ENCODE measurements at regions not wholly inside any gene's neighbourhood (a gene's known extent, or its start where the extent isn't known, plus 50 kb on each side); places are given as distances from the start of the nearest gene placed in this dataset.
A peak's percentile ranks its signal among the peaks of the same experiment; 100 is the strongest.

DNA sequence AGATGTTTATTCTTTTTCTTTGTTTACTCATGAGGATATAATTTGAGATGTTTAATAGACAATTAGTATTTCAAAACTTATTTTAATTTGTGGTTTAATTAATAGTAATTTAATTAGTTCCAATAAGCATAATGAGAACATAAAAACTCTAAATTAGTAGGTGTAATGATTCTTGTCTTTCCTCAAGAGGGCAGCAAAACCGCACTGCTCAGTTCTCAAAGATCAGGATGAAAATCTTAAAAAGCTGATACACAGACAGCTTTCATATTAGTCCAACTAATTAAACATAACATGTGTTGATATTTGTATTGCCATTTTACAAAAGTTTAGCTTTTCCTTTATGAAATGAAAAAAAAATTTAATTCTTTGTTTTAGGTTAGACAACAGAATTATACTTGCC is 106.7 kb upstream of the C21orf91 start:
- no peaks in the 10 kb centered on the region for H3K27me3 ChIP-seq
- H3K27ac ChIP-seq, result no peak overlapping the region
- no peak for DNase-seq
- H3K9me3 ChIP-seq, result no peaks in the 10 kb centered on the region
- H3K4me3 ChIP-seq, result no peak overlapping the region
- H3K4me1 ChIP-seq, result peaks cover 4 to 24% (median 11%) of the 10 kb centered on the region in 3 donors
- 39 to 54% methylated on average over 1 of the region's 1 CpG for WGBS, 2 donors
- intact Hi-C loops (cut with DNase I), result no loop called here
- H3K36me3 ChIP-seq, result no peaks in the 10 kb centered on the region
- TF ChIP-seq POLR2A (IDR thresholded peaks at IDR 0.05), result no peak
- TF ChIP-seq, protein P1, sequence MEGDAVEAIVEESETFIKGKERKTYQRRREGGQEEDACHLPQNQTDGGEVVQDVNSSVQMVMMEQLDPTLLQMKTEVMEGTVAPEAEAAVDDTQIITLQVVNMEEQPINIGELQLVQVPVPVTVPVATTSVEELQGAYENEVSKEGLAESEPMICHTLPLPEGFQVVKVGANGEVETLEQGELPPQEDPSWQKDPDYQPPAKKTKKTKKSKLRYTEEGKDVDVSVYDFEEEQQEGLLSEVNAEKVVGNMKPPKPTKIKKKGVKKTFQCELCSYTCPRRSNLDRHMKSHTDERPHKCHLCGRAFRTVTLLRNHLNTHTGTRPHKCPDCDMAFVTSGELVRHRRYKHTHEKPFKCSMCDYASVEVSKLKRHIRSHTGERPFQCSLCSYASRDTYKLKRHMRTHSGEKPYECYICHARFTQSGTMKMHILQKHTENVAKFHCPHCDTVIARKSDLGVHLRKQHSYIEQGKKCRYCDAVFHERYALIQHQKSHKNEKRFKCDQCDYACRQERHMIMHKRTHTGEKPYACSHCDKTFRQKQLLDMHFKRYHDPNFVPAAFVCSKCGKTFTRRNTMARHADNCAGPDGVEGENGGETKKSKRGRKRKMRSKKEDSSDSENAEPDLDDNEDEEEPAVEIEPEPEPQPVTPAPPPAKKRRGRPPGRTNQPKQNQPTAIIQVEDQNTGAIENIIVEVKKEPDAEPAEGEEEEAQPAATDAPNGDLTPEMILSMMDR (IDR thresholded peaks at IDR 0.05), result peak in 4 of 6 experiments; percentile 26 to 59 (median 42)

GRCh38 chr21:17925000-17925610 is 105.9 kb upstream of the C21orf91 start:
- Histone ChIP-seq H3K4me3 (no peak overlapping the region), H3K9me3 (peaks cover 0 to 2% (median 0%) of the 10 kb centered on the region in 3 donors), H3K27me3 (no peaks in the 10 kb centered on the region), H3K36me3 (no peaks in the 10 kb centered on the region), H3K4me1 (peaks cover 4 to 26% (median 11%) of the 10 kb centered on the region in 3 donors), H3K27ac (no peak overlapping the region)
- no peak for DNase-seq
- TF ChIP-seq, protein P1 (IDR thresholded peaks at IDR 0.05), result peak; percentile 66 to 84 (median 79)
- TF ChIP-seq POLR2A (IDR thresholded peaks at IDR 0.05), result no peak
- 0% methylated on average over 3 of the region's 3 CpGs for WGBS, 2 donors
- intact Hi-C loops (cut with DNase I), result no loop called here

DNA sequence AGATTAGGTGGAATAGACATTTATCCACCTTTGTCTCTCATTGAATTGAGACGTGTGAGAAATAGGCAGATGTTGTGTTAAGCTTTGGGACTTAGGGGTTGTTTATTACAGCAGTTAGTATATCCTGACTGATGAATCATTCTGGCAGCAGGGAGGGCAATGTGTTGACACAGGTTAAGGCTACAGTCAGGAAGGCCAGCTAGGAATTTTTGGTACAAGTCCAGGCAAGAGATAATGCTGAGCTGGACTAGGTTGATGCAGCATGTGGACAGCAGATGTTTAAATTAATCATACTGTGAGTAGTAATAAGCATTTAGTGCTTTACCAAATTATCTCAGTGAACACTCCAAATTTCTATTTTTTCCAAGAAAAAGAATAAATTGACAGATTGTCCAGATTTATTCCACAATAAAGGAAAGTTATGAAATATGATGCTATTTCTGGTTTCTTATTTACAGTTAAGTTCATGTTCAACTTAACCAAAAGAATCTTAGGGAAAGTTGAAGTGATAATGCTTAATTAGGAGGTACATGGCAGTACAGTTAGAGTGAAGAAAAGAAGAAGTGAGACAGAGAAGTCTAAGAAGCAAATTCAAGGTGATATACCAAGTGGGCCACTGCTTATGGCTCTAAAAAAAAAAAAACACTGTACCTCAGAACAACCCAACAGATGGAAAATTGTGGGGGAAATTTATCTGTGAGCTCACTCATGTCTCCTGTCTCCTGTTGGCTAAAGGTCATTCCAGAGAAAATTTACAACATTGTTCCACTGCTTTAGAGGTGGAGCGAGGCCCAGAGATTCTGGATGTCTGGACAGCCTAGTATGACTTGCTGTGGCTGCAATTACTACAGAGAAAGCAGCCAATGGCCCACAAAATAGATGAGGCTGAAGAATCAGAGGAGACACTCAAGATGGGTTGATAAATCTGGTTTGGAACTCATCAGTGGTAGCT is 102.7 kb upstream of the C21orf91 start:
- Histone ChIP-seq H3K36me3 (no peaks in the 10 kb centered on the region), H3K27ac (peak overlapping the region in 1 of 4 donors; percentile 53), H3K4me1 (peaks cover 4 to 26% (median 11%) of the 10 kb centered on the region in 3 donors), H3K27me3 (no peaks in the 10 kb centered on the region), H3K9me3 (peaks cover 0 to 15% (median 7%) of the 10 kb centered on the region in 3 donors), H3K4me3 (no peak overlapping the region)
- TF ChIP-seq, protein P1 (IDR thresholded peaks at IDR 0.05), result peak in 1 of 6 experiments; percentile 2
- TF ChIP-seq POLR2A (IDR thresholded peaks at IDR 0.05), result no peak
- intact Hi-C loops (cut with DNase I), result no loop called here
- DNase-seq, result no peak
- WGBS, 2 donors, result 50 to 63% methylated on average over 2 of the region's 2 CpGs

DNA sequence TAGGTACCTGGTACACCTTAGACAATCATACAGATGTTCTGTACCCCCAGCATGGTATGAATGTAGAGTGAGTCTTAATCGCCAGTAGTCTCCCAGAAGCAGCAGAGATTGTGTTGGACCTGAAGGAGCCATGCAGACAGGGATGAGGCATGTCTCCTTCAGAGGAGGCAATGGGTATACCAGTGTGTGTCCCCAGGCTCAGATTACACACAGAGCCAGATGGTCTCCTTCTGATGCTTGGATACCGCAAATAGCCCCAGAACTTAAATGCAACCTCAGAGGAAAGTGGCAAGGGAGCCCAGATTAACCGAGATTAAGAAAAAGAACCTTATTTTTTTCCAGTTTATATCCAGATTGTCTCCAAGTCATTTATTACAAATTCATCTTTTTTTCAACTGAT is 96.8 kb upstream of the C21orf91 start:
- H3K27me3 ChIP-seq, result no peaks in the 10 kb centered on the region
- H3K9me3 ChIP-seq, result peaks cover 0 to 15% (median 7%) of the 10 kb centered on the region in 3 donors
- H3K36me3 ChIP-seq, result no peaks in the 10 kb centered on the region
- no peak for DNase-seq
- WGBS, 2 donors, result 83 to 88% methylated on average over 2 to 3 of the region's 3 CpGs
- intact Hi-C loops (cut with DNase I), result no loop called here
- TF ChIP-seq, protein P1 (IDR thresholded peaks at IDR 0.05), result no peak
- no peak for TF ChIP-seq POLR2A (IDR thresholded peaks at IDR 0.05)
- no peak overlapping the region for H3K27ac ChIP-seq
- H3K4me3 ChIP-seq, result no peak overlapping the region
- H3K4me1 ChIP-seq, result peaks cover 0 to 2% (median under 1%) of the 10 kb centered on the region in 3 donors

- H3K27me3 ChIP-seq, result no peaks in the 10 kb centered on the region
- 47 to 60% methylated on average over 3 of the region's 3 CpGs for WGBS, 2 donors
- no peak overlapping the region for H3K27ac ChIP-seq
- no peaks in the 10 kb centered on the region for H3K36me3 ChIP-seq
- H3K4me3 ChIP-seq, result no peak overlapping the region
- TF ChIP-seq, protein P1 (IDR thresholded peaks at IDR 0.05), result no peak
- no peak for TF ChIP-seq POLR2A (IDR thresholded peaks at IDR 0.05)
- H3K9me3 ChIP-seq, result no peaks in the 10 kb centered on the region
- no peak for DNase-seq
- no peaks in the 10 kb centered on the region for H3K4me1 ChIP-seq
- intact Hi-C loops (cut with DNase I), result no loop called here
Observed at GRCh38 chr21:17911628-17912027, 92.5 kb upstream of the C21orf91 start.
